ENCODE measurements at regions not wholly inside any gene's neighbourhood (a gene's known extent, or its start where the extent isn't known, plus 50 kb on each side); places are given as distances from the start of the nearest gene placed in this dataset.
A peak's percentile ranks its signal among the peaks of the same experiment; 100 is the strongest.
"Not testable (repeated sequence)": the region's sequence is repeated elsewhere in the genome, so short reads cannot be mapped to it uniquely, and the experiment has no call there.

GRCh38 chr7:118867860-118868259 lies 643.4 kb downstream of the ANKRD7 start:
- H3K27ac ChIP-seq = no peak overlapping the region
- TF ChIP-seq CTCF (IDR thresholded peaks at IDR 0.05) (no peak), ZFX (IDR thresholded peaks at IDR 0.05; ENCODE audit: borderline replicate concordance) (no peak)

GRCh38 chr7:118869141-118869540 lies 644.6 kb downstream of the ANKRD7 start:
- not testable (repeated sequence) for H3K27ac ChIP-seq

- no peak for TF ChIP-seq ZFX (IDR thresholded peaks at IDR 0.05; ENCODE audit: borderline replicate concordance)
- peak; percentile 47 for TF ChIP-seq CTCF (IDR thresholded peaks at IDR 0.05)
Measured at GRCh38 chr7:118870187-118870586, 645.7 kb downstream of the ANKRD7 start.

GRCh38 chr7:118872568-118872967 lies 648.1 kb downstream of the ANKRD7 start:
- TF ChIP-seq CTCF (IDR thresholded peaks at IDR 0.05) (no peak), ZFX (IDR thresholded peaks at IDR 0.05; ENCODE audit: borderline replicate concordance) (no peak)
- H3K27ac ChIP-seq = no peak overlapping the region

More at GRCh38 chr7:118870187-118870586, 645.7 kb downstream of the ANKRD7 start:
- no peak overlapping the region for H3K27ac ChIP-seq

GRCh38 chr7:118877187-118877586 lies 652.7 kb downstream of the ANKRD7 start:
- H3K27ac ChIP-seq = no peak overlapping the region
- TF ChIP-seq ZFX (IDR thresholded peaks at IDR 0.05; ENCODE audit: borderline replicate concordance) (no peak), CTCF (IDR thresholded peaks at IDR 0.05) (no peak)

- H3K27ac ChIP-seq = no peak overlapping the region
- TF ChIP-seq ZFX (IDR thresholded peaks at IDR 0.05; ENCODE audit: borderline replicate concordance) (no peak), CTCF (IDR thresholded peaks at IDR 0.05) (no peak)
Measured at GRCh38 chr7:118878336-118878735, 653.8 kb downstream of the ANKRD7 start.

GRCh38 chr7:118898284-118898683 lies 673.8 kb downstream of the ANKRD7 start:
- TF ChIP-seq CTCF (IDR thresholded peaks at IDR 0.05) (no peak), ZFX (IDR thresholded peaks at IDR 0.05; ENCODE audit: borderline replicate concordance) (no peak)
- H3K27ac ChIP-seq = no peak overlapping the region

- H3K27ac ChIP-seq = no peak overlapping the region
- TF ChIP-seq CTCF (IDR thresholded peaks at IDR 0.05) (no peak), ZFX (IDR thresholded peaks at IDR 0.05; ENCODE audit: borderline replicate concordance) (no peak)
Measured at GRCh38 chr7:118902600-118902999, 678.1 kb downstream of the ANKRD7 start.

All from 22Rv1 (cell line).